ENCODE measurements at regions not wholly inside any gene's neighbourhood (a gene's known extent, or its start where the extent isn't known, plus 50 kb on each side); places are given as distances from the start of the nearest gene placed in this dataset.

DNA sequence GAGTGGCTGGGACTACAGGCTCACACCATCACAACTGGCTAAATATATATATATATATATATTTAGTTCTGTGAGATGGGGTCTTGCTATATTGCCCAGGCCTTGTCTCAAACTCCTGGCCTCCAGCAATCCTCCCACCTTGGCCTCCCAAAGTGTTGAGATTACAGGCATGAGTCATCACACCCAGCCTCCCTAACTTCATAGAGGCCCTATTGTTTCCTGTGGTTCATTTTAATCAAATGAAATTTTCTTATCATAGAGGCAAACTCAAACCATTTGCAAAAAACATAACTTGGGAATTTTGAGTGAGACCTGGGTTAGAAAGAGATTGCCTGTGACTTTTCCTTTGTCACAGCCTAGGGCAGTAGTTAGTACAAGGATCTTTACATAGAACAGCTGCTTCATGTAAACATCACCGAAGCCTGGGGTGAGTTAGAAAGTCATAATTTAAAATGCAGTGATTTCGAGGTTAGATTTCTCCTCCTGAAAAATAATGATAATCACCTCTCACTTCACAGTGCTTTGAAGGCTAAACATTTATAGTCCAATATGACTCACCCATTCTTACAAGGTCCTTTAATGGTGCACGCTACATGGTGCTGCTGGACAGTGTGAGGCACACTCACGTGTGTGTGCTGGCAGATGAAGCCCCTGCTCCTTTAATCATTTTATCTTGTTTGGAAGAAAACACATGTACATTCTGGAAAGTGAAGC lies 188.9 kb downstream of the RHOU start:
- DNase-seq, result no peak

DNA sequence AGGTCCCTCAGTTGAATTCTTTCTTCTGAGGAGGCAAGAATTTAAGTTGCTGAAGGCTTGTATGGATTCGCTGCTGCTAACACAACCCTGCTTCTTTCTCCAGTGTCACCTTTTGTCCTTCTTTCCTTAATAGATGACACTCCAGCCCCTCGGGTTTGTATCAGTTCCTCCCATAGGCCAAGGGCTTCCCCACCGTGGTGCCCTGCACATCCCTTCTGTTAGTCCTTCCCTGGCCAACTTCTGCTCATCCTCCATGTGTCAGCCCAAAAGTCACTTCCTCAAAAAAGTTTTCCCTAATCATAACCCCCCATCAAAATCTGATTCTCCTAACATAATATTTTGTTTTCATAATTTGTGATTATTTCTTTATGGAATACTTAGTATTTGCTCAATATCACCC lies 190.4 kb downstream of the RHOU start:
- no peak for DNase-seq

DNA sequence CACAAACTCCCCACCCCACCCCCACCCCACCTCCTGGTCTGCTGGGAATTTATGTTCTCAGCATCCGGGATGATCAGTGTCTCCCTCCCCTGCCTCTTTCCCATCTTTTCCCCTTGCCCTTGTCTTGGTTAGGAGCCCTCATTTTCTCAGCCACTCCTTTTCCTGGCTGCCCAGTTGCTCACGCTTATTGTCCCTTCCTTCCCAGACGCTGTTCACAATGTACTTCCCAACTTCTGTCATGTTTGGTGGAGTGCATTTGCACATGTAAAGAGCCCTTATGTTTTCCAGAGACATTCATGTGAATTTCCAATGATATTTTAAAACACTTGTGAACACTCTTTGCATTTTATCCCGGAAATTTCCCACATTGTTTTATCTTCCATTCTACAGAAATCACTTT lies 192.1 kb downstream of the RHOU start:
- DNase-seq, result no peak

DNA sequence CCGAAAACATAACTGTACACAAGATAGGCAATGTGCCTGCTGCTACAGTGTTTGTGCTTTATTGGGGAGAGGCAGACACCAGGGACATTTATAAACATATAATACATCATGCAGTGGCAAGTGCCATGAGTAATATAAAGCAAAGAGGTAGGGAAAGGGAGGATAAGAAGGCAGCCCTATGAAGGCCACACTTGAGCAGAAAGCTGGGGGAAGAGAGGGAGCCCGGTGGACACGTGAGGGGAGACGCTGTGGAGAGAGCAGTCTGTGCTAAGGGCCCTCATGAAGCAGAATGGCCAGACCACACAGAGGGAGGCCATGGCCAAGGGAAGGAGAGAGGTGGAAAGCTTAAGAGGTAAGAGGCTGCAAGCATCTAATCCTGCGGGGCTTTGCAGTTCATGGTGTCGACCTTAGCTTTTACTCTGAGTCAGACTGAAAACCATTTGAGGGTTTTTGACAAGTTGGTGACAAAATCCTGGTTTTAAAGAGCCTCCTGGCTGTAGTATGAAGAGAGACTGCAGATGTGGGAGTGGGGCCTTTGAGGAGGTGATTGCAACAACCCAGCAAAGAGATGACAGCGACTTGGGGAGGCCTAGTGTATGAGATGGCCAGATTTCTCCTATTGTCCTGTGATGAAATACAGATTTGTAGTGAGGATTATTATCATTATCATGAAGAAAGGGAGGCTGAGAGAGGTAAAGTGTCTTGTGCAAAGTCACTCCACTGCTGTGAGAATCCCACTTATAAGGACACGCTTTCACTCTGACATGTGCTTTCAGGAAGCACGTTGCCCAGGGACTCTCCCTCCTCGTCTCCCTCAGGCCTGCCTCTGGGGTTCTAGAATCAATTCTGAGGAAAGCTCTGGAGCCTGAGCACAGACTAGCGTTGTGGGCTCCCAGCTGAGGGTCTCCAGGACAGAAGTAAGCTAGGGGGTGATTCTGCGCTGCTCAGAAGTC lies 192.9 kb downstream of the RHOU start:
- no peak for DNase-seq

DNA sequence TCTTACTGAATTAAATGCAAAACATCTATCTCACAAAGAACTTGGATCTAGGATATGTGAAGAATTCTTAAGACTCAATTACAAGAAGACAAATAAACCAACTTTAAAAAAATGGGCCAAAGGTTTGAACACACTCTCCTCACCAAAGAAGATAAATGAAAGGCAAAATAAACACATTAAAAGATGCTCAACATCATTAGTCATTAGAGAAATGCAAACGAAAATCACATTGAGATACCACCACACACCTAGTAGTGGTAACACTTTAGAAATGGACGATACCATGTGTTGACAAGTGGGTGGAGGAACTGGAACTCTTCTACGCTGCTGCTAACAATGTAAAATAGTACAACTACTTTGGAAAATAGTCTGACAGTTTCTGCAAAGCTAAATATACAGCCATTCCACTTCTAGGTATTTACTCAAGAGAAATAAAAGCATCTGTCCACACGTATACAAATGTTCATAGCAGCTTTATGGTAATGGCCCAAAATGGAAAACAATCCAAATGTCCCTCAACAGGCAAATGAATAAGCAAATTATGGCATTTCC lies 194.3 kb downstream of the RHOU start:
- no peak for DNase-seq

DNA sequence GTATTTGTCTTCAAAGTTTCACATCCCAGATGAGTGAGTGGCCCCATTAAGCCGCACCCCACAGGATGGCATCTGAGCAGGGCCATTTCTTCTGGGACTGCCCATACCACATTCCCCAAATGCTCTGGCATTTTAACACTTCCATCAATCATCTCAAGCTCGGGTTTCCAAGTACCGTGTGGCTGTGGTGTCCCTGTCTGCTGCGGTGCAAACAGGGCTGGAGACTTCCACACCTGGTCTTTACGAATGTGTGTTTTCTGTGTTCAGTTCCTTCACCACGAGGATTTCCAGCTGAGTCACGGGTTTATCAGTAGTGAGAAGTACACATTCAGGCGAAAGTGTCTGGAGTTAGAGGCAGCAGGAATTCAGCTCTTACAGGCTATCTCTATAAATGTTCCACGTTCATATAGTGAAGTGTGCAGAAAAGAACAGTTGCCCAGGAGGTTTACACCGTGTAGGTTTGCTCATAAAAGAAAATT lies 195.2 kb downstream of the RHOU start:
- no peak for DNase-seq

DNA sequence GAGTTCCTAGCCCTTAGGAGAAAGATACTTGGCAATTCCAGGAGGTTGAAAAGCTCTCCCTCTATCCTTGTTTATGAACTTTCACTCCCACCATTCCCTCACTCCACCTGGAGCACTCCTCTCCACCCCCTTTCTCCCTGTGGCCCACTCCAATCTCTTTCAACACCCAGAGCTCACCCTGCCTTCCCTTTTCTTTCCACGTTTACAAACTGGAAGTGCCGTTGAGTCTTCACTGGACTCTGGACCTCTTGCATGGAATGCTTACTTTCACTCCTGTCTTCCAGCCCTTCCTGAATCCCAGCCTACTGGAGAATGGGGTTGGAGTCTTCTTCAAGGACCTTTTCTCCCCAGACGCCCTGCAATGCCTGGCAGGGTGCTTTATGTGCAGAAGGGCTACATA lies 198.5 kb downstream of the RHOU start:
- no peak for DNase-seq

DNA sequence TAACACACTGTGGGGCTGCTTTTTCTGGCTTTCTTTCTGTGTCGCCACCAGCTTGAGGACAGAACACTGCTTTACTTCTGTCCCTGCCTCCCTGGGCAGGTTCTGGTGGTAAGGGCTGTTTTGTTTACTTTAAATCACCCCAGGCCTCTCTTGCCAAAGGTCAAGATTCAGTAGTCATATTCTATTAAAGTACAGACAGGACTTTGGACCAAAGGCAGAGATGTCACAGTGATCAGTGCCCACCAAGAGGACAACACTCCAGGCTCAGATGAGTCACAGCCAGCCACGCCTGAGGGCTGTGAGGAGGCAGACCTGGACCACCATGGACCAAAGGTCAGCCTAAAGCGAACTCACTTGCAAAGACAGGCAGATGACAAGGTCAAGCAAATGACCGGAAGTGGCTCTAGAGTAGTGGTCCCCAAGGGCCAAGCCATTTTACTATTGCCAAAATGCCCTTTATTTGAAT lies 200.0 kb downstream of the RHOU start:
- DNase-seq, result no peak

DNA sequence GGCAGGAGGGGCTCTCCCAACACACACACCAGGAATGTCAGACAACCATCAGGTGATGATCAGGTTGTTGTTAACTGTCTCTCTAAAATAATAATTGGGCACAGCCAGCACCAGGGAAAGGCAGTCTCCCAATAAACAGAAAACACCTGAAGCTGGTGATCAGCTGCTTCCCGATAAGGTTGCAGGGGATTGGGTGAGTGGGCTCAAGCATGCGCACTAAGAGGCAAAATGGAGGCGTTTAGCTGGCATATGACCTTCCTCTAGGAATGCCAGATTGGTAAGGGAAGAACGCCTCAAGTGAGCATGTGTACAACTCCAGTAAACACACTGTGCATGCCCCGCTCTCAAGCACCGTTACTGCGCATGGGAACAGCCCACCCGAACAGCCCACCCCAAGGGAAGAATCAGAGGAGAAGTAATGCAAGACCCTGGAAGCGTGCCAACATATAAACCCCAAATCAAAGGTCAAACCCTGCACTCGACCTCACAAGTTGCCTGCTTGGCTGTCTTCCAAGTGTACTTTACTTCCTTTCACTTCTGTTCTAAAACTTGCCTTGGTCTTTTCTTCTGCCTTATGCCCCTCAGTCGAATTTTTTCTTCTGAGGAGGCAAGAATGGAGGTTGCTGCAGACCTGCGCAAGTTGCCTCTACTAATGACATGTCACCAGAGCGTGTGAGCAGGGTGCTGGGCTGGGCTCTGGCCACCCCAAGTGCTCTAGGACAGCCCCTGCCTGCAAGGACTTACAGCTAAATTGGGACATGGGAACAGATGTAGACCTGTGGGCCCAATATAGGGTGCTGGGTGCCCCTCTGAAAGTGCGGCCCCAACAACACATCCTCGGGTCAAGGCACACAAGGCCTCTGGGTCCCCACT lies 200.8 kb downstream of the RHOU start:
- DNase-seq, result no peak

DNA sequence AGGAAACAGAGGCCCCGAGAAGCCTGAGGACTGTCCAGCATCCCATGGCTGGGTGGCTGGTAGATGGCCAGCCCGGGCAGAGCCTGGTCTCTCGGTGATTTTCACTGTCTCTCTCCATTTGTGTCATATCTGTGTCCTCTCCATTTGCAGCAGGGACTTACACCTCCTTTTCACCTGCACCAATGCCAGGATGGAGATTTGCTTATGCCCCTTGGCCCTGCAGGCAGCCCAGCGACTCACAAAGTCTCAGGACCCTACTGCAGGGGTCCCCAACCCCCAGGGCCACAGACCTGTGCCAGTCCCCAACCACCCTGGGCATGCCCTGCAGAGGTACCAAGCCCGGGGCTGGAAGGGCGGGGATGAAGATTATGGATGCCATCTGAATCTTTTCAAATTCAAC lies 201.6 kb downstream of the RHOU start:
- no peak for DNase-seq

DNA sequence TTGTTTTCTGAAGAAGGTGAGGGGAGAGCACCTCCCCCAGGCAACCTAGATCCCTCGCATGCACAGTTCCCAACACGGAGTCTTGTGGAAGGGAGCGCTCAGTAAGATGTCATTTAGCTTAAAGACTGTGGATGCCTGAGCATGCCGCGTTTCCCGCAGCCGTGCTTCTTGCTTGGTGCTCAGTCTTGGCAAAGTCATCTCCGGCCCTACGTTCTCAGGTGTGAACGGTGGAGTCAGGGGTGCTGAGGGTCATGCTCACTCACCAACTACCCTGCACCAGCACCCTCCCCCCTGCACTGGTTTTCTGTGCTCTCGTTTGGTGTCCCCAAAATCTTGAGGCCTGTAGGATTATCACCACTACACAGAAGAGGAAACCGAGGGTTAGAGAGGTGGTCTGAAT lies 202.1 kb downstream of the RHOU start:
- no peak for DNase-seq

DNA sequence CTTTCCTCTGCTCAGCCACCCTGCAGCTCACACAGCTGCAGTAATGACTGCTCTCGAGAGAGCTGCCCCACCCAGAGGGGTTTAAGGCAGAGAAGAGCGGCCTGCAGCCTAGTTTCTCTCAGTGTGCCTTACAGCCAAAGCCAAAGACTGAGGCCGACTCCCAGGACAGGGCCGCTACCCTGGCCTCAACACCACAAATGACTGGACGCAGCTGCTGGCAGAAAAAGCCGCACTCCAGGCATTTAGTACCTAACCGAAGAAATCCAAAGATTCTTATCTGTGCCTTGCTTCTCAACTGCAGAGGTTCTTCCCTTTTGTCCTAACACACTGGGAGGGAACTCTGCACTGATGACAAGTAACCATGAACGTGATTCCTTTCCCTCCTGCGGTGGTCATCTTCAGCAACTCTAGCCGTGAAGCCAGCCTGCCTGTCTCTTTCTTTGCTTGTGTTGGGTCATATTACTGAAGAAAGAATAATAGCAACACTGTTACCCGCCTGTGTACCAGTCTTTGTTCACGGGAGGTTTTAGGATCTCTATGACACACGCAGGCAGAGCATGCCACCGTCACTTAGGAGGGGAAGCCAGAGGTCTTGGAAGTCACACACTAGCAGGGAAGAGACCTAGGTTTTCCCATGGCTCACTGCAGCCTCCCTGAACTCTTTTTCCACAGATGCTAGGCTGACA lies 202.7 kb downstream of the RHOU start:
- DNase-seq, result no peak

DNA sequence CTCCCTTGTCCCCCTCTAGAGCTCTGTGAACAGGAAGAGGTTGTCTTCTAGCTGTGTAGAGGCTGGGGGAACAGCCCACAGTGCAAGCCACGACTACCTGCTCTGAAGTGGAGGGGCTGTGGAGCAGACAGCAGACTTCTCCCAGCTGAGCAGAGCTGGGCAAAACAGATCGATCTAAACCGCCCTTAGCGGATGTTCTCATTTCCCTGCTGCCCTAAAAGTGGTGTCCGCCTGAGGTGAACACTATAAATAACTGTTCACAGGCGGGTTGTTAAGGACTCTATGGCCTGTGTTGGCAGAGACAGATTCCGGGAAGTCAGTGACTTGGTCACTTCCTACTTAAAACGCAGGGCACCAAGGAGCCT lies 203.2 kb downstream of the RHOU start:
- DNase-seq, result no peak

DNA sequence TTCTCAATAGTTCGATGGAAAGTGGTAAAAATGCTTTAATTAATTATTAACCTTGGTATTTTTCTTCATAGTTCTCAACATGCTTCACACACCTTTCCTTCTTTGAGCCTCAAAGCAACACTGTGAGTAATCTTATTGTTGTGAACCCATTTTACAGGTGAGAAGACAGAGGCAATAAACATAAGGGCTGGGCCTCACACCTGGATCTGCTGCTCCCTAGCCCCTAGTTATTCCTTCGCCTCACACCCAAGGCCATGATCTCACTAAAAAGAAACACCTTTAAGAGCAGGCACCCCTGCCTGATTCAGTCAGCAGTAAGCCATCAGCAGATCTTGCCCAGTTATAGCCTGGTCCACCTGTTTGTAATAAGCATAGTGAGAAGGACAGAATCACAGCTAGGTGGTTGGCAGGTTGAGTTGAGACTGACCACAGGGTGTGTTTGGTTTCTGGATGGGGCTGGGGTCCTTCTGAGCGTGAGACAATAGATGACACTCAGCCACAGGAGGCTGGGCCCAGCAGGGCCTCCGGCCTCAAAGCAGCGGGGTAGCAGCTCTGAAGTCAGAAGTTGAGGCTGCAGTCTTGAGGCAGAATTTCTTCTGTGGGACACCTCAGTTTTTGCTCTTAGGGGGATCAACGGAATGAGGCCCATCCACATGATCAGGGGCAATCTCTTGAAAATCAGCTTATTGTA lies 203.9 kb downstream of the RHOU start:
- DNase-seq, result no peak

DNA sequence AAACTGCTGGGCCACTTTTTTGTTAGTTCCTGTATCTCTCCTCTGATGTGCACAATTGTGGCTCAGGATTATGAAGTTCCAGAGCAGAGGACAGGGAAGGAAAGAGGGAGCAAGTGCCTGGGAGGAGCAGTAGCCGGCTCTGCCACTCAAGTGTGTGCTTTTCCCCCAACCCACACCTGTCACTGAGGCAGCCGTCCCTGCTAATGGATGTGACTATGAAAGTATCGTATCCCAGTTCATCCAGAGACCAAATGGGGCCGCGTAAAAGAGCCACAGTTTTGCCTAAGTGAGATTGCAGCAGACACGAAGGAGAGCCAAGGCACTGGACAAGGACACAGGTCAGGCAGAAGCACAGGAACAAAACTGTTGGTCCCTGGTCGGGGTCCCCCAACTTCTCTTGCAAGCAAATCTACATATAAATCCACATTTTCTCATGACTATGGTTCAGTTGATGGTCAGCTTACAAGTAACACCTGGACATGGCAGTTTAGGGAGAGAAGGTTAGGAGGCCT lies 204.7 kb downstream of the RHOU start:
- DNase-seq, result no peak

DNA sequence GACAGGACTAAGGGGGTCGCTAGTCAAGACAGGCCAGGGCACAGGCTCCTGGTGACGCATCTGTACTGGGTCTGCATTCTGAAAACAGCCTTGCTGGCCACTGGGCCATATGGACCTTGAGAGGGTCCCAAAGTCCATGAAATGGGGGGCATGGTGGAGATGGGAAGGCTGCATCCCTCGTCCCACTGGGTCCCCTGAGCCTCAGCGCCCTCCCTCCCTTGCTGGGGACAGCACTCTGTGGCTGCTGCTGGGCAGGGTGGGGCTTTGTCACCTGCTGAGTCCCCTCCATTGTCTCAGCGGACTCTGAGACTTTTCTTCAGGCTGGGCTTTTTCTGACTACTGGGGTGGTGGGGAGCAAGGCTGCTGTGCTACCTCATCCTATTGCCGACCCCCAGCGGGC lies 205.2 kb downstream of the RHOU start:
- no peak for DNase-seq

DNA sequence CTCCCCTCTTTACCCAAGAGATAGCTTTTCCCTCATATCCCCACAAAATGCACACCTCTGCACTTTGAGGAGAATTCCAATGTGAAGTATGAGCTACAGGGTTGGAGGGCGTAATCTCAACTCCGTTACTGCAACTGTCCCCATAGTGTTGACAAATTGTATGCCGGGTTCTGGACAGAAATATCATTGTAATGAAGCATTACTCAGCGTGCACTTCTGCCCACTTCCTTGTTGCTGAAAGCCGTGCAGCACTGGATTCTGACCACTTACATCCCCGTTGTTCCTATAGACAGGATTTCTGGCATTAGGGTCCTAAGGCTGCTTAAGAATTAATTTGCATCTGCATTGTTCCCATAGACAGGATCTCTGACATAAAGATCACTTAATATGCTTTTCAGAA lies 205.6 kb downstream of the RHOU start:
- DNase-seq, result no peak

DNA sequence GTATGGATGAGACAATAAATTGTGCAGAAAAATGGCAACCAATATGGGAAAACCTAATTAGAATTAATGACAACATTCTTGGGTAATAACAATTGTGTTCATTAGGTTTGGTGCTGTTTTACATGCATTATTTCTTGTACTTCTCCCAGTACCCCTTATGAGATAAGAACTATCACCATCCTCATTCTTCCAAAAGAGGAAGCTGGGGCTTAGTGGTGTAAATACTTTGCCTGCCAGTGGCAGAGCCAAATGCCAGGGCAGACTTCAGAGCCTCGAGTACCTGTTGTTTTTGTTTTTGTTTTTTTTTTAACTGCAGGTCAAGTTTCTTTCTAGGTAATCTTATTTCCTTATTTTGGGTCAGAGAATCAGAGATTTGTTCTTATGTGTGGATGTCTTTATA lies 206.4 kb downstream of the RHOU start:
- DNase-seq, result no peak

DNA sequence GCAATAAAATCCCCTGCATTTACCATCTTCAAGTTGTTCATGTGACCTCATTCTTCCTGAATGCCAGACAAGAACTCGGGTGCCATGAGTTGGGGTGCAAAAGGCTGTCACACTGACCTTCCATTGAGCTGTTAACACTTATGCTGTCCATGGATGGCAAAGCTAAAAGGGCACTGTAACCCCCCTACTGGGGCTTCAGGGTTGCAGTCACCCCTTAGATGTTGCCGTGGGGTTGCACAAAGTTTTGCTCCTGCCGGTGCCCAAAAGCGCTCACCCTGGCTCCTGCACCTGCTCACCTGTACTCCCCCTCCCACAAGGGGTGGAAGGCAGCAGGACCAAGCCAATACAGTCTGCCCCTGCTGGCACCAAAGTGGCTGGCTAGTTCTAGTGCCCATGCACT lies 208.2 kb downstream of the RHOU start:
- no peak for DNase-seq

DNA sequence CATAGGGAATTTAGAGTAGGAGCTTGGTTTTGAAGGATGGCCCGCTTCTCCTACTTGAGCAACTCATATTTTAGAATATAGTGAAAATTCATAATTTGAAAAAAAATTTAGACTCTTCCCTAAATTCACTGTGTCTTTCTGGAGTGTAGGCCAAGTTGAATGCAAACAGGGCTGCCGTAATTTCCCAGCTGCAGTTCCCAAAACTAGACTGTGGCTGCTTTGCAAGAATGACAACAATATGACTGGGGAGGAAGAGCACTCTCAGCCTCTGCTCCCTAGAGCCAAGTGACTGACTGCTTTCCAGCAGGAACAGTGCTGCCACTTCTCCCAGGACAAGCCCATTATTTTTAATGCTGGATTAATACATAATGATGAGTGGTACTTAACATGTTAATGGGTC lies 209.0 kb downstream of the RHOU start:
- no peak for DNase-seq

DNA sequence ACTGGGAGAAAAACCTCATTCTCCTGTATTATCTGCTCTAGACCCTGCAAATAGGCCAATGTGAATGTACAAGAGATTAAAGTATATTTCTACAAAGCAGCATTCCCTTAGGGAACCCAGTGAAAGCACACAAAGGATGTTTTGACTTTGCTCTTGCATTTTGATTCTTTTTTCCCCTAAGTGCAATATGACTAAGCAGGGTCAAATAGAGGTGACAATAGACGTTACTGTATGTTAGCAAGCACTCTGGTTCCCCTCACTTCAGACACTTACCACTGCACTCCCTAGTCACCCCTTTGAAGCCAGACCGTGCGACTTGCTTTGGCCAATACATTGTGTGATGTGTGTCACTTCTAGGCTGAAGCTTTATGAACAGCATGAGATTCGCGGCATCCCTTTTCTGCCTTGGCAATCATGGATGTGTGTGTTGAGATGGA lies 209.7 kb downstream of the RHOU start:
- no peak for DNase-seq

All from kidney glomerular epithelial cell (primary cell).